ENCODE measurements at regions not wholly inside any gene's neighbourhood (a gene's known extent, or its start where the extent isn't known, plus 50 kb on each side); places are given as distances from the start of the nearest gene placed in this dataset.

DNA sequence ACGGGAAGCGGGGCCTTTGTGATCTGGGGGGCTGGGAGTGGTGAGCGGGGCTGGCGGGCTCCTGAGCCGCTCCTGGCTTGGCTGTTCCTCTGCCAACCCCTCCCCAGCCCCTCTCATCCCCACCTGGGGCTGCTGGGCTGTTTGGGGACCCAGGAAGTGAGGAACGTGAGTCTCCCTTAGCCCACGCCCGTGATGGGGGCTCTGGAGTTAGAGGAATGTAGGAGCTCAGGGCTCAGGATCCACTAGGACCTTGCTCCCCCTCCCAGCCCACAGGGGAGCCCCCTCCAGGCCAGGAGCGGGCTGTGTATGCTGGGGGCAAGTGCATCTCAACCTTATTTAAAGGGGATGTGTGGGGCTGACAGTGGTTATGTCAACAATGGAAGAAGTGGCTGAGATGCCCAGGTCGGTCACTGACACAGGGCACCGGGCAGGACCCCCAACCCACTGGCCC is 134.1 kb downstream of the URI1 start:
- Histone ChIP-seq H3K27ac (replicated peaks) (no peak overlapping the region), H3K4me1 (peaks cover 9% of the 10 kb centered on the region), H3K27me3 (ENCODE audit: low read depth) (peaks cover 40% of the 10 kb centered on the region), H3K36me3 (no peaks in the 10 kb centered on the region), H3K4me3 (no peak overlapping the region), H3K9me3 (replicated peaks) (no peaks in the 10 kb centered on the region)
- no peak for DNase-seq
- TF ChIP-seq CTCF (IDR thresholded peaks at IDR 0.05; ENCODE audit: borderline replicate concordance), result no peak
- intact Hi-C loops (cut with micrococcal nuclease), result no loop called here

DNA sequence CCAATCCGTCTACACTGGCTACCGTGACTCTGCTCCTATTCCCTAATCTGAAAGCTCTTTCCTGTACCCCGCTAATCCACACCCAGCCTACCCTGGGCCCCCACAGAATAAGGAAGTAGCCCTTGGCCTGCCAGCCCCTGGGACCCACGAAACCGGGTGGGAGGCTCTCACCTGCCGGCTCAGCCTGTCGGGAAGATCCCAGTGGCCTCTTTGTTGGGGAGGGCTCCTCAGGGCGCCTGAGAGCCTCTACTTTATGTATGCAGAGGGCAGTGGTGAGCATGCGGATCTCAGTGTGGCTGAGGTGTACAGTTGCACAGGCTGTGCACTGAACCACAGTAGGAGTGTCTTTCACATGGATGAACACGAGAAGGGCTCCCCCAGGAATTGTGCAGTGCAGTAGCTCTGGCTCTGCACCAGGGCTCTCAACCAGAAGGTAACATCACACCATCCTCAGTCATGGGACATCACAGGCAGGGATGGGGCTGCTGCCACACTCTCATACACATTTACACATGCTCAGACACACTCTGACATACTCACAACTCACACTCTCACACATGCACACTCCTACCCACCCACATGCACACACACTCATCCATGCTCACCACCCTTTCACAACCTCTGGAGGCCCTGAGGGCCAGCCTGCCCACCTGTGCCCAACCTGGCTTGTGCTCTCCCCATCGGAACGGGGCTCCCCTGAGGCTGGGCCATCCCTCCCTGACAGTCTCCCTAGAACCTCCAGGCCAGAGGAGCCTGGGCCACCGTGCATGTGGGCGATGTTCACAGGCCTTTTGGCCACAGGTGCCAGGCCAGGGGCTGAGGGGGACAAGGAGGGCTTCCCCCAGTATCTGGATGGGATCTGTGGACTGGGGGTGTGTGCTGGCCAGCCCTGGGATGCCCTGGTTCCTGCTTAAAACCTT is 135.0 kb downstream of the URI1 start:
- DNase-seq, result no peak
- H3K9me3 ChIP-seq (replicated peaks), result no peaks in the 10 kb centered on the region
- no peak overlapping the region for H3K4me3 ChIP-seq
- H3K27me3 ChIP-seq (ENCODE audit: low read depth), result peaks cover 40% of the 10 kb centered on the region
- H3K4me1 ChIP-seq, result no peaks in the 10 kb centered on the region
- H3K27ac ChIP-seq (replicated peaks), result no peak overlapping the region
- intact Hi-C loops (cut with micrococcal nuclease), result no loop called here
- no peak for TF ChIP-seq CTCF (IDR thresholded peaks at IDR 0.05; ENCODE audit: borderline replicate concordance)
- no peaks in the 10 kb centered on the region for H3K36me3 ChIP-seq

DNA sequence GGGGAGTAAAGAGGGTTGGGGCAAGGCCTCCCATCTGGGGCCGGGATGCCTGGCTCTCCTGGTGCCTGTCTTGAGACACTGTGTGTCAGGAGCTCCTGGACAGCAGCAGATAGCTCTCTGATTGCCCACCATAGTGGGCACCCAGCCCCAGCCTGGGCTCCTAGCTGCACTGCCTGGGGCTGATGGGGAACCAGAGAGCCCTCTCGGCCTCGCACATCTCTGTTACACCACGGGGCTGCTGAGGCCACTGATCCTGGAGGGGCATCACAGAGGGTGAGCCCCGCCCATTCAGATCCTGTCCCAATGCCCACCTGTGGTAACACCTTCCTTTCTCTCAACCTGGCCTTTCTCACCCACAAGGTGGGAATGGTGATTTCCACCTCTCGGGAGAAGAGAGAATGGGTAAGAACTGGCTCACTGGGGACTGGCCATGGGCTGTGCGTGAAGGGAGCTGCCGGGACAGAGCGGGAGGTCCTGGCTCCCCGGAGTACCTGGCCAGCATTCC is 135.9 kb downstream of the URI1 start:
- H3K9me3 ChIP-seq (replicated peaks), result no peaks in the 10 kb centered on the region
- no peaks in the 10 kb centered on the region for H3K4me1 ChIP-seq
- no peak overlapping the region for H3K27ac ChIP-seq (replicated peaks)
- H3K36me3 ChIP-seq, result no peaks in the 10 kb centered on the region
- no peak for DNase-seq
- intact Hi-C loops (cut with micrococcal nuclease), result no loop called here
- TF ChIP-seq CTCF (IDR thresholded peaks at IDR 0.05; ENCODE audit: borderline replicate concordance), result no peak
- H3K27me3 ChIP-seq (ENCODE audit: low read depth), result peaks cover 40% of the 10 kb centered on the region
- no peak overlapping the region for H3K4me3 ChIP-seq

DNA sequence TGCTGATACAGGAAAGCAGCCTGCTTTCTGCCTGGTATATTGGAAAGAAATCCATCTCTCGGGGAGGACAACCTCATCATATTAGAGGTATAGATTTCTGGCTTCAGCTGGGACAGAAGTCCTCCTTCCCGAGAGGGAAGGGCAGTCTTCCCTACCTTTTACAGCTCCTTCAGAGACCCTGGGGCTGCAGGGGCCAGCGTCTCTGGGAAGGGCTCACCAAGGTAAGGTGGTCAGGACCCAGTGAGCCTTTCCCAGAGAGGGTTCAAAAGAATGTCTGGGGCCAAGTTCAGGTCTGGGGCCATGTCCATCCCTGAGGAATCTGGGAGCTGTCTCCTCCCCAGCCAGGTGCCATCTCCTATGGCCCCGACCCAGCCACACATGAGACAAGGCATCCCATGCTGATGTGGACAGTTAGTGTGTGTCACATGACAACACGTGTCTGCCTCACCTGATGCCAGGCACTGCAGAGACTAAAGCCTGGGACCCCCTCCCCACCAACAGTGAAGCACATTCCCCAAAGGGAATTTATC is 136.4 kb downstream of the URI1 start:
- intact Hi-C loops (cut with micrococcal nuclease), result no loop called here
- Histone ChIP-seq H3K27ac (replicated peaks) (no peak overlapping the region), H3K4me1 (no peaks in the 10 kb centered on the region), H3K27me3 (ENCODE audit: low read depth) (peaks cover 35% of the 10 kb centered on the region), H3K4me3 (no peak overlapping the region), H3K36me3 (no peaks in the 10 kb centered on the region), H3K9me3 (replicated peaks) (no peaks in the 10 kb centered on the region)
- TF ChIP-seq CTCF (IDR thresholded peaks at IDR 0.05; ENCODE audit: borderline replicate concordance), result no peak
- DNase-seq, result no peak

- no peak for TF ChIP-seq CTCF (IDR thresholded peaks at IDR 0.05; ENCODE audit: borderline replicate concordance)
- H3K36me3 ChIP-seq, result no peaks in the 10 kb centered on the region
Observed at GRCh38 chr19:30079200-30079599, 137.2 kb downstream of the URI1 start.

More at GRCh38 chr19:30079200-30079599, 137.2 kb downstream of the URI1 start:
- intact Hi-C loops (cut with micrococcal nuclease), result no loop called here
- Histone ChIP-seq H3K27me3 (ENCODE audit: low read depth) (peaks cover 30% of the 10 kb centered on the region), H3K4me1 (no peaks in the 10 kb centered on the region), H3K27ac (replicated peaks) (no peak overlapping the region), H3K9me3 (replicated peaks) (no peaks in the 10 kb centered on the region), H3K4me3 (no peak overlapping the region)
- no peak for DNase-seq

Data from left ventricle myocardium inferior (tissue), 1 donor.